ENCODE measurements at regions not wholly inside any gene's neighbourhood (a gene's known extent, or its start where the extent isn't known, plus 50 kb on each side); places are given as distances from the start of the nearest gene placed in this dataset.

- TF ChIP-seq CTCF (IDR thresholded peaks at IDR 0.05) (no peak), POLR2A (IDR thresholded peaks at IDR 0.05) (no peak)
Observed at GRCh38 chr4:133839326-133839725, 362.3 kb downstream of the PABPC4L start.

Data from adrenal gland (tissue), 5 donors.